Adrenal gland (tissue), 9 donors: ENCODE measurements at regions not wholly inside any gene's neighbourhood (a gene's known extent, or its start where the extent isn't known, plus 50 kb on each side); places are given as distances from the start of the nearest gene placed in this dataset.

ENCODE experiments used
- DNase-seq, 7 donors: peaks; one replicate each; pipeline ENCODE4 v3.0.0-alpha.2; 2019 to 2020
- H3K27ac ChIP-seq, 5 donors: fragments of 200-600 bp; sonication (generic) in 4 of 5; 1 replicate in 3 of 5; 2 replicates in 2 of 5; pipeline versions ENCODE4 v1.5.1 to v1.8.0; 2016 to 2020; ENCODE audit warnings: mild to moderate bottlenecking in 1 of 5
- H3K27me3 ChIP-seq: fragments of 200-600 bp; 2 replicates; pipeline ENCODE4 v1.8.0; 2021
- H3K36me3 ChIP-seq, 2 donors: fragments of 200-600 bp; replicated peaks in 1 of 2; 1 replicate in 1 of 2; 2 replicates in 1 of 2; pipeline versions ENCODE4 v1.5.1 to v1.8.0; 2018 to 2022
- H3K4me1 ChIP-seq, 2 donors: fragments of 200-600 bp; replicated peaks in 1 of 2; 1 replicate in 1 of 2; 2 replicates in 1 of 2; pipeline versions ENCODE4 v1.5.1 to v1.8.0; 2018 to 2021
- H3K4me3 ChIP-seq, 4 donors: fragments of 200-600 bp; sonication (generic) in 3 of 4; one replicate each; pipeline ENCODE4 v1.5.1; 2016 to 2018
- H3K9me3 ChIP-seq, 3 donors: fragments of 200-600 bp; sonication (generic) in 1 of 3; replicated peaks in 1 of 3; 1 replicate in 2 of 3; 2 replicates in 1 of 3; pipeline versions ENCODE4 v1.5.1 to v1.8.0; 2016 to 2021
- CTCF ChIP-seq, 6 experiments: fragments of 450-650 bp in 4 of 6; fragments of 200-600 bp in 2 of 6; sonication (generic) in 1 of 6; IDR thresholded peaks; 1 replicate in 5 of 6; 2 replicates in 1 of 6; pipeline versions ENCODE4 v1.5.1 to v1.8.0; 2016 to 2021; ENCODE audit warnings: antibody characterized with exemption in 6 of 6, mild to moderate bottlenecking in 2 of 6, moderate library complexity in 1 of 6
- POLR2A ChIP-seq, 2 donors: fragments of 450-650 bp; IDR thresholded peaks; one replicate each; pipeline ENCODE4 v1.6.1; 2017; ENCODE audit warnings: antibody characterized with exemption in 2 of 2, mild to moderate bottlenecking in 2 of 2, moderate library complexity in 1 of 2
- WGBS, 4 donors: extraction: QIAGEN DNeasy Blood & Tissue Kit in 2 of 4; methylation state at CpG; one replicate each; pipeline versions ENCODE4 v1.1.5 to v1.1.7; 2013 to 2017; 5-methylcytosine and 5-hydroxymethylcytosine counted together
- intact Hi-C, 2 donors: fragments of 100-400 bp; cut with DNase I; formaldehyde crosslinking; loops; one replicate each; pipeline versions ENCODE4 v1.14.1 to v1.15.0; 2022 to 2023
- donor health status: healthy with polysubstance abuse.
- donor health status: Bipolar disorder and iron deficiency.
- donor health status: DM: yes; HTN: yes; CAD: no.
- donor health status: DM: no; HTN: no; CAD: no.
- donor health status: DM: no; HTN: no; CAD: no.

- WGBS, 4 donors: 70 to 81% (median 74%) methylated on average over 9 to 10 of the region's 10 CpGs
- Histone ChIP-seq H3K4me3 (no peak overlapping the region), H3K9me3 (no peaks in the 10 kb centered on the region), H3K27me3 (no peaks in the 10 kb centered on the region), H3K4me1 (peaks cover 0 to 60% of the 10 kb centered on the region in 2 donors), H3K27ac (peak overlapping the region in 4 of 5 donors; percentile 39 to 88 (median 62)), H3K36me3 (no peaks in the 10 kb centered on the region)
- intact Hi-C loops: no loop called here
- DNase-seq: peak in 2 of 7 donors; percentile 48 to 58
- TF ChIP-seq CTCF (IDR thresholded peaks at IDR 0.05) (no peak), POLR2A (IDR thresholded peaks at IDR 0.05) (no peak)
Measured at GRCh38 chr2:43106559-43107527, 119.6 kb downstream of the ZFP36L2 start.

- no peaks in the 10 kb centered on the region for H3K36me3 ChIP-seq
- TF ChIP-seq CTCF (IDR thresholded peaks at IDR 0.05): peak in 3 of 6 experiments; percentile 42 to 55 (median 42)
- no peak for TF ChIP-seq POLR2A (IDR thresholded peaks at IDR 0.05)
- H3K27ac ChIP-seq: peak overlapping the region in 4 of 5 donors; percentile 39 to 88 (median 62)
- H3K27me3 ChIP-seq: no peaks in the 10 kb centered on the region
- intact Hi-C loops: no loop called here
- DNase-seq: peak in 5 of 7 donors; percentile 35 to 77 (median 53)
- H3K4me3 ChIP-seq: no peak overlapping the region
- H3K4me1 ChIP-seq: peaks cover 0 to 65% of the 10 kb centered on the region in 2 donors
- WGBS, 4 donors: 66 to 80% (median 70%) methylated on average over 4 of the region's 4 CpGs
- no peaks in the 10 kb centered on the region for H3K9me3 ChIP-seq
Measured at GRCh38 chr2:43105586-43106558, 120.5 kb downstream of the ZFP36L2 start.

- no peaks in the 10 kb centered on the region for H3K27me3 ChIP-seq
- DNase-seq: no peak
- no peak for TF ChIP-seq CTCF (IDR thresholded peaks at IDR 0.05)
- TF ChIP-seq POLR2A (IDR thresholded peaks at IDR 0.05): no peak
- WGBS, 4 donors: 75 to 92% (median 86%) methylated on average over 2 of the region's 2 CpGs
- no peak overlapping the region for H3K4me3 ChIP-seq
- peak overlapping the region in 1 of 5 donors; percentile 88 for H3K27ac ChIP-seq
- peaks cover 0 to 55% of the 10 kb centered on the region in 2 donors for H3K4me1 ChIP-seq
- H3K9me3 ChIP-seq: no peaks in the 10 kb centered on the region
- intact Hi-C loops: no loop called here
- H3K36me3 ChIP-seq: no peaks in the 10 kb centered on the region
Measured at GRCh38 chr2:43104763-43105162, 121.6 kb downstream of the ZFP36L2 start.

- no peaks in the 10 kb centered on the region for H3K9me3 ChIP-seq
- TF ChIP-seq POLR2A (IDR thresholded peaks at IDR 0.05) (no peak), CTCF (IDR thresholded peaks at IDR 0.05) (no peak)
- intact Hi-C loops: no loop called here
- WGBS, 4 donors: 95 to 97% (median 96%) methylated on average over 6 of the region's 6 CpGs
- no peak overlapping the region for H3K27ac ChIP-seq
- H3K27me3 ChIP-seq: no peaks in the 10 kb centered on the region
- H3K36me3 ChIP-seq: no peaks in the 10 kb centered on the region
- H3K4me3 ChIP-seq: no peak overlapping the region
- no peak for DNase-seq
- H3K4me1 ChIP-seq: peaks cover 0 to 51% of the 10 kb centered on the region in 2 donors
Measured at GRCh38 chr2:43104106-43104505, 122.3 kb downstream of the ZFP36L2 start.
